Nephron (organoid): ENCODE measurements at regions not wholly inside any gene's neighbourhood (a gene's known extent, or its start where the extent isn't known, plus 50 kb on each side); places are given as distances from the start of the nearest gene placed in this dataset.

Experiments used
- H3K27ac Mint-ChIP-seq, 3 experiments: 2 replicates each; pipeline ENCODE4 v1.8.0; 2020; ENCODE audit warnings: mixed read lengths in 3 of 3, mild to moderate bottlenecking in 2 of 3, moderate library complexity in 1 of 3
- H3K27me3 Mint-ChIP-seq: 2 replicates; pipeline ENCODE4 v1.8.0; 2021; ENCODE audit warnings: low read depth, mild to moderate bottlenecking, moderate library complexity, mixed read lengths
- H3K36me3 Mint-ChIP-seq: 2 replicates; pipeline ENCODE4 v1.8.0; 2020; ENCODE audit warnings: low read depth, mixed read lengths
- H3K4me1 Mint-ChIP-seq: 2 replicates; pipeline ENCODE4 v1.8.0; 2020; ENCODE audit warnings: mixed read lengths
- H3K4me3 Mint-ChIP-seq, 3 experiments: 2 replicates each; pipeline ENCODE4 v1.8.0; 2020; ENCODE audit warnings: mild to moderate bottlenecking in 3 of 3, mixed read lengths in 3 of 3, moderate library complexity in 2 of 3
- H3K9me3 Mint-ChIP-seq: 2 replicates; pipeline ENCODE4 v1.8.0; 2020; ENCODE audit warnings: mixed read lengths
- TF ChIP-seq, protein P1 (sequence below), 3 experiments: fragments of 200-600 bp; sonication (generic); IDR thresholded peaks; one replicate each; pipeline ENCODE4 v1.5.0; 2021; ENCODE audit warnings: antibody characterized with exemption in 3 of 3; ENCODE audit not compliant: unreplicated experiment in 3 of 3

- no peak overlapping the region for H3K27ac Mint-ChIP-seq
- TF ChIP-seq, protein P1, sequence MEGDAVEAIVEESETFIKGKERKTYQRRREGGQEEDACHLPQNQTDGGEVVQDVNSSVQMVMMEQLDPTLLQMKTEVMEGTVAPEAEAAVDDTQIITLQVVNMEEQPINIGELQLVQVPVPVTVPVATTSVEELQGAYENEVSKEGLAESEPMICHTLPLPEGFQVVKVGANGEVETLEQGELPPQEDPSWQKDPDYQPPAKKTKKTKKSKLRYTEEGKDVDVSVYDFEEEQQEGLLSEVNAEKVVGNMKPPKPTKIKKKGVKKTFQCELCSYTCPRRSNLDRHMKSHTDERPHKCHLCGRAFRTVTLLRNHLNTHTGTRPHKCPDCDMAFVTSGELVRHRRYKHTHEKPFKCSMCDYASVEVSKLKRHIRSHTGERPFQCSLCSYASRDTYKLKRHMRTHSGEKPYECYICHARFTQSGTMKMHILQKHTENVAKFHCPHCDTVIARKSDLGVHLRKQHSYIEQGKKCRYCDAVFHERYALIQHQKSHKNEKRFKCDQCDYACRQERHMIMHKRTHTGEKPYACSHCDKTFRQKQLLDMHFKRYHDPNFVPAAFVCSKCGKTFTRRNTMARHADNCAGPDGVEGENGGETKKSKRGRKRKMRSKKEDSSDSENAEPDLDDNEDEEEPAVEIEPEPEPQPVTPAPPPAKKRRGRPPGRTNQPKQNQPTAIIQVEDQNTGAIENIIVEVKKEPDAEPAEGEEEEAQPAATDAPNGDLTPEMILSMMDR (IDR thresholded peaks at IDR 0.05; ENCODE audit: unreplicated experiment in 3 of 3): no peak
- no peaks in the 10 kb centered on the region for H3K9me3 Mint-ChIP-seq
- H3K36me3 Mint-ChIP-seq: no peaks in the 10 kb centered on the region
- H3K27me3 Mint-ChIP-seq: peaks cover 30% of the 10 kb centered on the region
- H3K4me1 Mint-ChIP-seq: peaks cover 14% of the 10 kb centered on the region
- no peak overlapping the region for H3K4me3 Mint-ChIP-seq
Measured at GRCh38 chr16:52386694-52387093, 160.2 kb downstream of the TOX3 start.

DNA sequence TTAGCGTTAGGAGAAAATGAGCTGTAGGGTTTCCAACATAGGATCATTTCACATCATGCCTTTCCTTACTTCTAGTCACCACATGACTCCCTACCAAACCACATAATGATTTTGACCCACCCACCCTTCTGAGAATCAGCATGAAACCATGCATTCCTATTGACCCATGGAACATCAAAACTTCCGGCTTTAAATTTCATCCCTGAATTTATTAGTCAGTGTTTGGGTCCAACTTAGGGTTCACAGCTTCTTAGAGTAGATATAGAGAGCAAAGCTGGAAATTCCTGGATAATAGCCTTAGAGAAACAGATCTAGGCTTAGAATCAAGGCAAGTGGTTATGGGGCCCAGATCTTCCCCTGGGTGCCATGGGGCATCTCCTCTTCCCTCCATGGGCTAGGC is 162.6 kb downstream of the TOX3 start:
- Mint-ChIP-seq H3K4me1 (peaks cover 14% of the 10 kb centered on the region), H3K27ac (no peak overlapping the region), H3K36me3 (no peaks in the 10 kb centered on the region)

DNA sequence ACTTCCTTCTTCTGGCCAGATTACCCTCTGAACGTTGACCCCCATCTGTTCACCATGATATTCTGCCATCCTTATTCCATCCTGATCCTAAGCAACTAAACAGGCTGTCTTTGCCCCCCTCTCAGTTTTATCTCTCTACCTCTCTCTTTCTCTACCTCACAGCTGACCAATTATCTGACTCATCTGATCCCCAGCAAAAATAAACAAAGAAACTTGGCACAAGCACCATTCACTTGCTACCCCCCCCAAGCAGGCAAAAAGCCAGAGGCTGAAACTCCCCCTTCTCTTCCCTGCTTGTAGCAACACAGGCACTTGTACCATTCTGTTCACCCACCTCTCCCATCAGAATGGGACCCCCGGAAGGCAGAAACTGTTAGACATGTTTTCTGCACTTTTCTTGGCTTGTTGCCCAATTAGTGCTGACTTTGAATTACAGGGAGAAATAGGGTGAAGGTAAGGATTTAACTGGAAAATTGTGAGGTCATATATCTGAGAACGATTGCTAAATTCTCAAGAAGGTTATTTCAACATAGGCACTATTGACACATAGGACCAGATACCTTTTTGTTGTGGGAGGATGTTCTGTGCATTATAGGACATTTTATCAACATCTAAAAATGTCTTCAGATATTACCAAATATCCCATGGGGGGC is 163.2 kb downstream of the TOX3 start:
- Mint-ChIP-seq H3K4me3 (no peak overlapping the region), H3K27ac (no peak overlapping the region), H3K9me3 (no peaks in the 10 kb centered on the region), H3K27me3 (peaks cover 35% of the 10 kb centered on the region), H3K4me1 (peaks cover 14% of the 10 kb centered on the region), H3K36me3 (no peaks in the 10 kb centered on the region)
- TF ChIP-seq, protein P1 (IDR thresholded peaks at IDR 0.05; ENCODE audit: unreplicated experiment in 3 of 3): no peak

More for the DNA sequence above, 162.6 kb downstream of the TOX3 start:
- H3K27me3 Mint-ChIP-seq: peaks cover 31% of the 10 kb centered on the region
- TF ChIP-seq, protein P1 (IDR thresholded peaks at IDR 0.05; ENCODE audit: unreplicated experiment in 3 of 3): no peak
- H3K9me3 Mint-ChIP-seq: no peaks in the 10 kb centered on the region
- H3K4me3 Mint-ChIP-seq: no peak overlapping the region

GRCh38 chr16:52383119-52383518 is 163.8 kb downstream of the TOX3 start:
- H3K27me3 Mint-ChIP-seq: peaks cover 34% of the 10 kb centered on the region
- peaks cover 14% of the 10 kb centered on the region for H3K4me1 Mint-ChIP-seq
- TF ChIP-seq, protein P1 (IDR thresholded peaks at IDR 0.05; ENCODE audit: unreplicated experiment in 3 of 3): no peak
- no peaks in the 10 kb centered on the region for H3K9me3 Mint-ChIP-seq
- no peak overlapping the region for H3K27ac Mint-ChIP-seq
- H3K36me3 Mint-ChIP-seq: no peaks in the 10 kb centered on the region
- no peak overlapping the region for H3K4me3 Mint-ChIP-seq

- no peak overlapping the region for H3K4me3 Mint-ChIP-seq
- H3K9me3 Mint-ChIP-seq: no peaks in the 10 kb centered on the region
- H3K27ac Mint-ChIP-seq: no peak overlapping the region
- no peaks in the 10 kb centered on the region for H3K36me3 Mint-ChIP-seq
- peaks cover 12% of the 10 kb centered on the region for H3K4me1 Mint-ChIP-seq
- H3K27me3 Mint-ChIP-seq: peaks cover 16% of the 10 kb centered on the region
- TF ChIP-seq, protein P1 (IDR thresholded peaks at IDR 0.05; ENCODE audit: unreplicated experiment in 3 of 3): no peak
Measured at GRCh38 chr16:52379551-52379950, 167.4 kb downstream of the TOX3 start.

DNA sequence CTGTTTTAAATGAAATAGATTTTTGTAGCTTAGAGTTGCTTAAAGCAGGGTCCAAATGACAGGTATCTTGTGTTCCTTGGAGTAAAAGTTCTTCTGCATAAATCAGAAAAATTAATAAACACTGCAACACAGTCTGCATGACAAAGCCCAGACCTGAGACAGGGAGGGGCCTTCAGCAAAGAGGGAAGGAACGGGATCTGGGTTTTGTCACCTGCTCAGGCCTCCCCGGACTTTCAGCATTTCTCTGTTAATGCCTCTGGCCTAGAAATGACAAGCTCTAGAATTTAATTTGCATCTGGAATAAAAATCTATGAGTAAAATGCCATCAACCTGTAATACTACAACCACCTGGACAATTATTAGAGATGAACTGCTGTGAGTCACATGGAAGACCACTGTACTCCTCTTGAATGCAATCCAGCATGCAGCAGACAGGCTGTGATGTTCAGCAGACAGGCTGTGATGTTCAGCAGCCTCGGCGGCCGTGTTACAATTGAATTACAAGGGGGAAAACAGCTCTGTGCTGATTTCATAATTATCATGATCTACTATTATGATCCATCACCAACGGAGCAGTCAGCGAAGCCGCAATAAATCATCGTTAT is 170.2 kb downstream of the TOX3 start:
- Mint-ChIP-seq H3K4me1 (no peaks in the 10 kb centered on the region), H3K4me3 (no peak overlapping the region), H3K27ac (no peak overlapping the region), H3K36me3 (no peaks in the 10 kb centered on the region), H3K27me3 (peaks cover 8% of the 10 kb centered on the region), H3K9me3 (no peaks in the 10 kb centered on the region)
- TF ChIP-seq, protein P1 (IDR thresholded peaks at IDR 0.05; ENCODE audit: unreplicated experiment in 3 of 3): no peak
